Panc1 (cell line): ENCODE measurements at regions not wholly inside any gene's neighbourhood (a gene's known extent, or its start where the extent isn't known, plus 50 kb on each side); places are given as distances from the start of the nearest gene placed in this dataset.

Experiments
- ATAC-seq: fragments of 200-7000 bp; cut with Tn5 transposase; 2 replicates; pipeline ENCODE4 v1.9.1; 2020; ENCODE audit warnings: mild to moderate bottlenecking, moderate library complexity
- BruUV-seq: library from RNA; stranded (reverse); fragments of 400-500 nt; replicated peaks from 2 replicates; lab custom pipeline; 2021; lab: Mats Ljungman, UMichigan
- CTCF ChIA-PET: fragments of 300-600 bp; sonication (Branson Sonifier 250); formaldehyde crosslinking; loops from one replicate; lab custom pipeline; 2022; ENCODE audit warnings: antibody characterized with exemption; lab: Charles Lee
- POLR2A ChIA-PET: fragments of 300-600 bp; sonication (Branson Sonifier 250); formaldehyde crosslinking; loops from one replicate; lab custom pipeline; 2022; ENCODE audit warnings: antibody characterized with exemption; lab: Charles Lee
- DNase-seq: peaks from one replicate; pipeline ENCODE4 v3.0.0-alpha.2; 2010; ENCODE audit warnings: low read depth, low spot score
- H3K27ac ChIP-seq: 2 replicates; pipeline ENCODE4 v1.5.1; 2011; ENCODE audit warnings: mild to moderate bottlenecking, low read length, inconsistent platforms
- H3K27me3 ChIP-seq: fragments of 200-500 bp; sonication (Bioruptor generic); 2 replicates; pipeline ENCODE4 v1.6.0; 2014; ENCODE audit warnings: low read length, inconsistent platforms; ENCODE audit not compliant: control insufficient read depth, insufficient read depth
- H3K36me3 ChIP-seq: fragments of 200-500 bp; sonication (Bioruptor generic); 2 replicates; pipeline ENCODE4 v1.5.1; 2014; ENCODE audit warnings: inconsistent platforms, mild to moderate bottlenecking, low read length, moderate library complexity; ENCODE audit not compliant: control insufficient read depth, insufficient read depth
- H3K4me1 ChIP-seq: 2 replicates; pipeline ENCODE4 v1.5.1; 2011; ENCODE audit warnings: inconsistent platforms, mild to moderate bottlenecking, low read length, moderate library complexity; ENCODE audit not compliant: control insufficient read depth, insufficient read depth
- H3K4me3 ChIP-seq, 2 experiments: 2 replicates each; pipeline ENCODE4 v1.5.1; 2011 to 2012; ENCODE audit warnings: low read depth in 2 of 2, low read length in 2 of 2, mild to moderate bottlenecking in 2 of 2, inconsistent platforms in 1 of 2, moderate library complexity in 1 of 2
- H3K9me3 ChIP-seq: fragments of 200-500 bp; sonication (Bioruptor generic); 2 replicates; pipeline ENCODE4 v1.5.1; 2014; ENCODE audit warnings: low read depth, mild to moderate bottlenecking, inconsistent platforms, low read length, moderate library complexity; ENCODE audit not compliant: control insufficient read depth, insufficient read depth
- CTCF ChIP-seq: fragments of 450-650 bp; IDR thresholded peaks from 2 replicates; pipeline ENCODE4 v1.5.1; 2017; ENCODE audit warnings: mild to moderate bottlenecking
- POLR2AphosphoS5 ChIP-seq: IDR thresholded peaks from 2 replicates; pipeline ENCODE4 v1.6.1; 2012; ENCODE audit warnings: mild to moderate bottlenecking, low read depth, low read length, moderate library complexity
- REST ChIP-seq, 2 experiments: IDR thresholded peaks; 2 replicates each; pipeline ENCODE4 v1.6.1; 2011 to 2012; ENCODE audit warnings: low read depth in 2 of 2, control low read depth in 1 of 2, low read length in 1 of 2, mild to moderate bottlenecking in 1 of 2, moderate library complexity in 1 of 2; ENCODE audit not compliant: insufficient read depth in 1 of 2
- SIN3A ChIP-seq: IDR thresholded peaks from 2 replicates; pipeline ENCODE4 v1.6.1; 2012; ENCODE audit warnings: low read depth, mild to moderate bottlenecking, low read length, moderate library complexity, borderline replicate concordance; ENCODE audit not compliant: insufficient read depth
- TCF7L2 ChIP-seq: IDR thresholded peaks from 2 replicates; pipeline ENCODE4 v1.6.1; 2011; ENCODE audit warnings: mild to moderate bottlenecking, low read depth, low read length, inconsistent platforms
- in situ Hi-C: cut with HindIII; loops from 2 replicates; pipeline ENCODE4 v1.10.0; 2016; ENCODE audit warnings: low sequenced_read_pairs, low pct_unique_long_range_greater_than_20kb
- intact Hi-C: fragments of 100-400 bp; cut with micrococcal nuclease; formaldehyde crosslinking; loops from one replicate; pipeline ENCODE4 v1.10.0; 2022; ENCODE audit not compliant: unreplicated experiment

DNA sequence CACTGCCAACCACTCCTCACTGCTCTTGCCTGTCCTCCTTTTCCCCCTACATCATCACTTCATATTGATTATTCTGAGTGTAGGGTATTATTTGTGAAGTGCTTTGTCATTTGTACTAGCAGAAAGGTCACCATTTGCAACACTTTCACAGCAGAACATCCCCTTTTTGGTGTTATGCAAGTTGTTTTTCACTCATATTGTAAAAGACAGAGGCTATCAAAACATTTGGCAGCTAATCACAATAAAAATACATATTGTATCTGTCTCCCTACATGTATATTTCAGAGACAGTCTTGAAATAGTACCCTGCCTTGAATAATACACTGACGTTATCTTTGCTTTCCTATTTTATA, 82.3 kb downstream of the ANXA1 start:
- TF ChIP-seq CTCF (no peak), TCF7L2 (no peak), REST (IDR thresholded peaks at IDR 0.05; ENCODE audit: insufficient read depth in 1 of 2, low read depth in 2 of 2, low read length in 1 of 2) (no peak), SIN3A (no peak)
- BruUV-seq: no TSS peak
- Histone ChIP-seq H3K27me3 (no peaks in the 10 kb centered on the region), H3K36me3 (no peaks in the 10 kb centered on the region), H3K27ac (no peak overlapping the region), H3K9me3 (no peaks in the 10 kb centered on the region), H3K4me1 (no peaks in the 10 kb centered on the region), H3K4me3 (no peak overlapping the region)
- DNase-seq: no peak
- intact Hi-C loops: no loop called here
- in situ Hi-C loops: no loop called here
- ChIA-PET POLR2A (no interaction called here), CTCF (no interaction called here)
- ATAC-seq: no peak

GRCh38 chr9:73237140-73237539, 85.5 kb downstream of the ANXA1 start:
- ChIA-PET CTCF (no interaction called here), POLR2A (no interaction called here)
- in situ Hi-C loops: no loop called here
- TF ChIP-seq POLR2AphosphoS5 (no peak), REST (IDR thresholded peaks at IDR 0.05; ENCODE audit: insufficient read depth in 1 of 2, low read depth in 2 of 2, low read length in 1 of 2) (no peak), CTCF (no peak), SIN3A (no peak), TCF7L2 (no peak)
- Histone ChIP-seq H3K4me1 (no peaks in the 10 kb centered on the region), H3K36me3 (no peaks in the 10 kb centered on the region), H3K27ac (no peak overlapping the region), H3K9me3 (no peaks in the 10 kb centered on the region), H3K27me3 (no peaks in the 10 kb centered on the region), H3K4me3 (no peak overlapping the region)
- ATAC-seq (no peak), DNase-seq (no peak)
- intact Hi-C loops: no loop called here
- BruUV-seq: no TSS peak
